Esophagus muscularis mucosa (tissue), 4 donors: ENCODE measurements at regions not wholly inside any gene's neighbourhood (a gene's known extent, or its start where the extent isn't known, plus 50 kb on each side); places are given as distances from the start of the nearest gene placed in this dataset.

Source experiments
- DNase-seq: peaks from one replicate; pipeline ENCODE4 v3.0.0-alpha.2; 2017; ENCODE audit errors: extremely low spot score
- H3K27ac ChIP-seq, 4 donors: fragments of 200-600 bp; sonication (generic); replicated peaks in 1 of 4; 1 replicate in 3 of 4; 2 replicates in 1 of 4; pipeline ENCODE4 v1.5.1; 2016 to 2019; ENCODE audit warnings: mild to moderate bottlenecking in 1 of 4
- H3K27me3 ChIP-seq, 4 donors: fragments of 200-600 bp; sonication (generic); one replicate each; pipeline versions ENCODE4 v1.5.1 to v1.6.0; 2016 to 2019
- H3K36me3 ChIP-seq, 4 donors: fragments of 200-600 bp; sonication (generic); one replicate each; pipeline ENCODE4 v1.5.1; 2016 to 2019
- H3K4me1 ChIP-seq, 4 donors: fragments of 200-600 bp; sonication (generic); one replicate each; pipeline ENCODE4 v1.5.1; 2016 to 2019
- H3K4me3 ChIP-seq, 4 donors: fragments of 200-600 bp; sonication (generic); 1 replicate in 2 of 4; 2 replicates in 2 of 4; pipeline ENCODE4 v1.5.1; 2016 to 2019; ENCODE audit warnings: mild to moderate bottlenecking in 4 of 4, moderate library complexity in 1 of 4
- H3K9me3 ChIP-seq, 4 donors: fragments of 200-600 bp; sonication (generic); 1 replicate in 3 of 4; 2 replicates in 1 of 4; pipeline ENCODE4 v1.5.1; 2016 to 2019
- CTCF ChIP-seq, 3 experiments: fragments of 200-600 bp in 2 of 3; fragments of 450-650 bp in 1 of 3; sonication (generic) in 2 of 3; IDR thresholded peaks; one replicate each; pipeline ENCODE4 v1.5.1; 2017 to 2019; ENCODE audit warnings: antibody characterized with exemption in 3 of 3, mild to moderate bottlenecking in 2 of 3, moderate library complexity in 1 of 3
- EP300 ChIP-seq: sonication (generic); formaldehyde crosslinking; IDR thresholded peaks from one replicate; pipeline ENCODE4 v1.6.1; 2017; ENCODE audit warnings: antibody characterized with exemption
- POLR2A ChIP-seq: fragments of 450-650 bp; IDR thresholded peaks from one replicate; pipeline ENCODE4 v1.6.1; 2017; ENCODE audit warnings: antibody characterized with exemption, moderate library complexity, mild to moderate bottlenecking, low read depth
- POLR2AphosphoS5 ChIP-seq, 2 donors: sonication (generic); formaldehyde crosslinking; IDR thresholded peaks; one replicate each; pipeline ENCODE4 v1.6.1; 2017; ENCODE audit warnings: antibody characterized with exemption in 2 of 2
- WGBS: methylation state at CpG from one replicate; pipeline ENCODE4 v1.1.5; 2018; 5-methylcytosine and 5-hydroxymethylcytosine counted together
- intact Hi-C: fragments of 100-400 bp; cut with DNase I; formaldehyde crosslinking; loops from one replicate; pipeline ENCODE4 v1.15.1; 2023

GRCh38 chr20:23189341-23189740 is 103.2 kb upstream of the CD93 start:
- Histone ChIP-seq H3K27ac (no peak overlapping the region), H3K36me3 (no peaks in the 10 kb centered on the region), H3K4me3 (no peak overlapping the region), H3K9me3 (no peaks in the 10 kb centered on the region), H3K27me3 (peaks cover 0 to 9% (median 0%) of the 10 kb centered on the region in 4 donors), H3K4me1 (peaks cover 0 to 8% (median 0%) of the 10 kb centered on the region in 4 donors)
- intact Hi-C loops: no loop called here
- WGBS: 94% methylated on average over 10 of the region's 11 CpGs
- TF ChIP-seq POLR2AphosphoS5 (IDR thresholded peaks at IDR 0.05) (no peak), CTCF (IDR thresholded peaks at IDR 0.05) (no peak), EP300 (no peak), POLR2A (no peak)
- peak; percentile 89 for DNase-seq

GRCh38 chr20:23188377-23189169 is 102.4 kb upstream of the CD93 start:
- H3K4me3 ChIP-seq: peak overlapping the region in 1 of 4 donors; percentile 4
- WGBS: 86% methylated on average over 3 of the region's 3 CpGs
- H3K9me3 ChIP-seq: no peaks in the 10 kb centered on the region
- intact Hi-C loops: no loop called here
- no peaks in the 10 kb centered on the region for H3K36me3 ChIP-seq
- TF ChIP-seq EP300 (no peak), CTCF (IDR thresholded peaks at IDR 0.05) (no peak), POLR2A (no peak), POLR2AphosphoS5 (IDR thresholded peaks at IDR 0.05) (no peak)
- H3K27me3 ChIP-seq: peaks cover 0 to 9% (median 0%) of the 10 kb centered on the region in 4 donors
- H3K27ac ChIP-seq: no peak overlapping the region
- H3K4me1 ChIP-seq: peaks cover 0 to 8% (median 0%) of the 10 kb centered on the region in 4 donors
- DNase-seq: no peak

GRCh38 chr20:23187751-23188150 is 101.6 kb upstream of the CD93 start:
- Histone ChIP-seq H3K27me3 (peaks cover 0 to 9% (median 0%) of the 10 kb centered on the region in 4 donors), H3K4me3 (peak overlapping the region in 1 of 4 donors; percentile 4), H3K36me3 (no peaks in the 10 kb centered on the region), H3K4me1 (peaks cover 0 to 8% (median 0%) of the 10 kb centered on the region in 4 donors), H3K27ac (no peak overlapping the region), H3K9me3 (no peaks in the 10 kb centered on the region)
- intact Hi-C loops: no loop called here
- TF ChIP-seq POLR2AphosphoS5 (IDR thresholded peaks at IDR 0.05) (peak in 1 of 2 donors; percentile 34), EP300 (no peak), POLR2A (no peak), CTCF (IDR thresholded peaks at IDR 0.05) (no peak)
- 76% methylated on average over 3 of the region's 7 CpGs for WGBS
- DNase-seq: no peak

- no peak for DNase-seq
- peaks cover 0 to 8% (median 0%) of the 10 kb centered on the region in 4 donors for H3K4me1 ChIP-seq
- TF ChIP-seq EP300: no peak
- TF ChIP-seq CTCF (IDR thresholded peaks at IDR 0.05): no peak
- no peak for TF ChIP-seq POLR2AphosphoS5 (IDR thresholded peaks at IDR 0.05)
- no peak for TF ChIP-seq POLR2A
- H3K27me3 ChIP-seq: peaks cover 0 to 9% (median 0%) of the 10 kb centered on the region in 4 donors
- H3K9me3 ChIP-seq: no peaks in the 10 kb centered on the region
- no peak overlapping the region for H3K4me3 ChIP-seq
- intact Hi-C loops: no loop called here
- H3K27ac ChIP-seq: no peak overlapping the region
- WGBS: 86% methylated on average over 5 of the region's 5 CpGs
- H3K36me3 ChIP-seq: no peaks in the 10 kb centered on the region
These were observed 100.7 kb upstream of the CD93 start for GRCh38 chr20:23186808-23187207.
